Stimulated activated CD4-positive, alpha-beta T cell treated with anti-CD3 and anti-CD28 coated beads, Interleukin-4, amount 100 ng/mL, for 48 hours (primary cell): ENCODE measurements at regions not wholly inside any gene's neighbourhood (a gene's known extent, or its start where the extent isn't known, plus 50 kb on each side); places are given as distances from the start of the nearest gene placed in this dataset.
"Not testable (repeated sequence)": the region's sequence is repeated elsewhere in the genome, so short reads cannot be mapped to it uniquely, and the experiment has no call there.

ENCODE experiments used
- DNase-seq, 2 donors: peaks; one replicate each; pipeline ENCODE4 v3.0.0-alpha.2; 2020; ENCODE audit warnings: low read depth in 2 of 2

- no peak for DNase-seq
Measured at GRCh38 chr18:11383381-11383780, 226.0 kb upstream of the SLC35G4 start.

DNA sequence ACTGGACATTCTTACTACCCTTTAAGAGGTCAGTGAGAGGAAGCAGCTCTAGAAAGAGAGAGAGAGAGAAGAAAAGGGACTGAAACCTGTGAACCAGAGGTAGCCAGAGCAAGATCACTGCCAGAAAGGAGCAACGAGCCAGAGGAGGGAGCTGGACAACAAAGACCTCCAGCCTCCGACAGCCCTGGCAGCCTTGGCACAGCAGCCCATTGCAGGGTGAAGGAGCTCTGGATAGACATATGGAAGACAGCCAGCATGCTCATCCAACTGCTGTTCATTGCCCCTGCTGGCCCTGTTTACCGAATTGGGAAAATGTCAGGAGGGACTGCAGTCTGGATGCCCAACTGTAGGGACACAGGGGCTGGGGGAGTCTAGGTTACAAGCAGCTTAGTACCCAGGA, 228.4 kb upstream of the SLC35G4 start:
- no peak for DNase-seq

DNA sequence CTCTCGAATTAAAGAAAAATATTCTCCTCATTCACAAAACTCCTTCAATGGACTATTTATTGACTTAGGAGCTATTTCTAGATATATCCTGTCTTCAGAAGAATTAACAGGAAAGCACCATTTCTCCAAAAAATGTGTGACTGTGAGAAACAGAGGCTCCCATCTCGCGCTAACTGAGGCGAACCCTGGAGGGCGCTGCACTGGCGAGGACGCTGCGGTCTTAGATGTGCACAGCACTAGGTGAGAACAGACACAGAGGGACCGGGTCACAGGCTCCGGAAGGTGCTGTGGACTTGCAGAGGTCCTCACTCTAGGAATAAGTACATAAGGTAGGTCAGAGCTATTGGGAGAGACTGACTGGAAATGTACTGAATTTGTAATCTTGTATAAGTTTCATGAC, 229.7 kb upstream of the SLC35G4 start:
- no peak for DNase-seq

GRCh38 chr18:11377766-11378540, 228.6 kb upstream of the PIEZO2 start:
- no peak for DNase-seq

DNA sequence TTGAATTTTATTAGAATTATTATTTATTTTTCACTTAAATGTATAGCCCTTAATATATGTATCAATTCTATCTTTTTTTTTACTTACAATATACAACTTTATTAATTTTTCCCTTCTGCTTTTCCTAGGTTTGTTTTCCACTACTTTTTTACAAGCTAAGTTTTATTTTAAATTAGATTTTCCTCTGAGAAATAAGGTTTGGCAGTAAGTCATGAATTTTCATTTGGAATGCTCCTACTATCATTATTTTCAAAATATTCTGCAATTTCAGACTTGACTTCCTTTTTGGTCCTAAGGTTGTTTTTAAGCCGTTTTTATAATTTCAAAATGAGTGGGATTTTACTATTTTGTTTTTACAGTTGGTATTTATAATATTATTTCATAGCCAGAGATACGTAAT, 222.8 kb upstream of the PIEZO2 start:
- no peak for DNase-seq

GRCh38 chr18:11369556-11369955, 220.2 kb upstream of the PIEZO2 start:
- no peak for DNase-seq

GRCh38 chr18:11368020-11368419, 218.7 kb upstream of the PIEZO2 start:
- DNase-seq: no peak

- DNase-seq: no peak
Measured at GRCh38 chr18:11367351-11367750, 218.0 kb upstream of the PIEZO2 start.

- DNase-seq: no peak
Measured at GRCh38 chr18:11366410-11366809, 217.0 kb upstream of the PIEZO2 start.

DNA sequence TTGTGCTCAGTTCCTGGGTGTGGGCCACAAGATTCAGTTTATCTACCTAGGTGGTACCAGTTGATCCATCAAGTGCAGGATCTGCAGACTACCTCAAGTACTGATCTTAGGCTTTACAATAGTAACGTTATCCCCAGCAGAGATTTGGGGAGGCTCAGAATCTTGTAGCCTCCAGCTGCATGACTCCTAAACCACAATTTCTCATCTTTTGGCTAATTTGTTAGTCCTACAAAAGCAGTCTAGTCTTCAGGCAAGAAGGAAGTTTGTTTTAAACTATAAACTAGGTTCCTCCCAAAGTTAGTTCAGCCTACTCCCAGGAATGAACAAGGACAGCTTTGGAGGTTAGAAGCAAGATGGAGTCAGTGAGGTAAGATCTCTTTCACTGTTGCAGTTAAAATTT, 213.5 kb upstream of the PIEZO2 start:
- DNase-seq: no peak

DNA sequence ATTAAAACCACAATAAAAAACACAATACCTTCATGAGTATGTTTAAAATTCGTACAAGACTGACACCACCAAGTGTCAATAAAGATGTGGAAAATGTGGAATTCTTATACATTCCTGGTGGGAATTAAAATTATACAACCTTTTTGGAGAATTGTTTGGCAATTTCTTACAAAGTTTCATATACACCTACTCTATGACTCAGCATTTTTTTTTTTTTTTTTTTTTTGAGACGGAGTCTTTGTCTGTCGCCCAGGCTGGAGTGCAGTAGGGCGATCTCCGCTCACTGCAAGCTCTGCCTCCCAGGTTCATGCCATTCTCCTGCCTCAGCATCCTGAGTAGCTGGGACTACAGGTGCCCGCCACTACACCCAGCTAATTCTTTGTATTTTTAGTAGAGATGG, 212.5 kb upstream of the PIEZO2 start:
- DNase-seq: not testable (repeated sequence)

DNA sequence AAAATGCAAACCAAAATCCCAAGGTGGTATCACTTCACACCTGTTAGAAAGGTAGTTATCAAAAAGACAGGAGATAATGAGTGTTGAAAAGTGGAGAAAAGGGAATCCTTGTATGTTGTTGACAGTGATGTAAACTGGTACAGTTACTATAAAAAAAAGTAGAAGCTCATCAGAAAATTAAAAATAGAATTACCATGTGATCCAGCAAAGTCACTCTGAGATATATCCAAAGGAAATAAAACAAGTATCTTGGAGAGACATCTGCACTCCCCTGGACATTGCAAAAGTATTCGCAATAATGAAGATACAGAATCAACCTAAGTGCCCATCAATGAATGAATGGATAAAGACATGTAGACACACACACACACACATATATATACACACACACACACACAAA, 208.3 kb upstream of the PIEZO2 start:
- DNase-seq: no peak

GRCh38 chr18:11344576-11344975, 195.2 kb upstream of the PIEZO2 start:
- DNase-seq: not testable (repeated sequence)

DNA sequence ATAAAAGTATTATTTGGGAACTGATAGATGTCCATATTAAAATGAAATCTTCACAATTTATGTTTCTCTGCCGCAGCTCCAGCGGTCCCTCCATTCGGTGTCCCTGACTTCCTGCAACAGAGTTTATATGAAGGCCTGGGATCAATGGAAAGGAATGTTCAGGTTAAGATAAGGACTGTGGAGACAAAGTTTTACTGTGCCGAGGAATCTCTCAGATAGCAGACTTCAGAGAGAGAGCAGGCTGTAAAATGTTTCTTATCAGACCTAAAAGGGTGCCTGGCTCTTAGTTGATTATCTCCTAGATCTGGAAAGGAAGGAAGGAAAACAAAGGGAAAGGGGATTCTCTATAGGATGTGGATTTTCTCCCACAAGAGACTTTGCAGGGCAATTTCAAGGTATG, 193.7 kb upstream of the PIEZO2 start:
- no peak for DNase-seq

GRCh38 chr18:11342115-11342514, 192.7 kb upstream of the PIEZO2 start:
- not testable (repeated sequence) for DNase-seq

- no peak for DNase-seq
Measured at GRCh38 chr18:11339188-11339775, 189.9 kb upstream of the PIEZO2 start.

DNA sequence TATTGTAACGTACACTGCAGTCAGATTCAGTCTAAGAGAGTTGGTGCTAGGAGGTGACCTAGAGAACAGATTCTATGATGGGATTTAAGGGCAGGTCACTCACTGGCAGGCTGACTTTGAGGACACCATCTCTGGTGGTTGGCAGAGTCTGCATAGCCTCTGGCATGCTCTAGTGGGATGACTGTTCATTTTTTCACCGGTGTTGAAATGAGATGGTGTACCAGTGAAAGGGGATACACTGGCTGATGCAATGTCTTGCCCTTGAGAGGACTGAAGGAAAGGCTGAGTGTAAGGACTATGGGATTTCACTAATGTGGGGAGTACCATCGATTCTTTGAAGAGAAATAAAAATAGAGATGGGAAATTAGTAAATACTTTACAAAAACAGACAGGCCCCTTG, 186.9 kb upstream of the PIEZO2 start:
- no peak for DNase-seq

GRCh38 chr18:11327391-11328009, 178.1 kb upstream of the PIEZO2 start:
- no peak for DNase-seq

DNA sequence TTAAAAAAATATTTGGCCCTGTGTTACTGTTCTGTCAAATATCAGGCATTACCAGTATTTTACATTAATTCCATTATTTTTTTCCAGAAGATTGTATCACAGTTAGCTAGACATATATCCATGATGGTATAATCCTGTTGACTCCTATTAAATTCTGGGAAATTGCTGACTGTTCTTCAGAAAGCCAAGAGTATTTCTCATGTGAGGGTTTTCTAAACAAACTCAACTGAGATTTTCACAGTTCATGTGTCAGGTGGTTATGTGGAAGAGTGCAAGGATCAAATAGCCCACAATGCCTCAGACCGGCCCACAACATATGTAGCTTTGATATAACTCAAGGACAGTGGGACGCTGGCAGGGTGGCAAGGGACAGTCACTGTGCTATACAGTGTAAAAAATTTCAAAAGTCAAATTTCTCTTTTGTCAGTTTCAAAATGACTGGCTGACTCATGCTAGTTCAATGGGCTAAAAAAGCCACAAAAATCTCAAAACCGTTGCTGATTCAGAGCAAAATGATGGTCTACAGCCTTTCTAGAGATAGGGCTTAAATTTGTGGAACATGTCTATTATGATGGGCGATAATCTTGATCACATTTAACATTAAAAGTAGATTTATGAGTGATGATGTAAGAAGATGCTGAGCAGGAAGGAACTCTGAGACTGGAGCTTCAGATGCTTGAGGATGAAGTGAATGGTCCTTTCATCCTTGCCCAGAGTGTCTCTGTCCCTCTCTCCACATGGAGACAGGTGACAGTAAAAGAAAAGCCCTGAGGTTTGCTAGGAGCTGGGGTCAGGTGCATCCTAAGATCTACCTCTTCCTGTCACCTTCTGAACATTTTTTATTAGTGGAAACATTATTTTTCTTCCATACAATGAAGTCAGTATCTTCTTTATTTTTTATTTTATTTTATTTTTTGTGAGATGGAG, 175.8 kb upstream of the PIEZO2 start:
- DNase-seq: peak in 1 of 2 donors; percentile 1

DNA sequence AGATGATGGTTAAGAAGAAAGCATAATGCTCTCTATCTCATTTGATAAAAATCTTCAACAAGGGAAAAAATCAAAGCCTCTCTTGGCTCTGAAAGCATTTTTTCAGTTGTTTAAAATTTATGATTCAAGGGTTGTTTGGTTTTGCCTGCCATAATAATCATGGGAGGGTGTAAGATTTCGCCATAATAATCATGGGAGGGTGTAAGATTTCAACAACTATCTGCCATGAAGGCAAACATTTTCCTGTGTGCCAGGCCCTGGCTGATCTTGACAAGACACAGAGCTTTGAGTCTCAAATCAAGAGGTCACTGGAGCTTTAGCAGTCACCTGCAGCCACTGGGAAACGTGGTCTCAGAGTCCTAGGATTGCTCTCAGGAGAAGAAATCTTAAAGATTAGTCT, 175.1 kb upstream of the PIEZO2 start:
- no peak for DNase-seq

GRCh38 chr18:11323359-11323819, 174.0 kb upstream of the PIEZO2 start:
- no peak for DNase-seq

GRCh38 chr18:11322716-11323115, 173.3 kb upstream of the PIEZO2 start:
- no peak for DNase-seq
